Left lobe of liver (tissue), 2 donors: ENCODE measurements at regions not wholly inside any gene's neighbourhood (a gene's known extent, or its start where the extent isn't known, plus 50 kb on each side); places are given as distances from the start of the nearest gene placed in this dataset.
"Not testable (repeated sequence)": the region's sequence is repeated elsewhere in the genome, so short reads cannot be mapped to it uniquely, and the experiment has no call there.

Experiments used
- ATAC-seq: fragments of 200-7000 bp; cut with Tn5 transposase; one replicate; pipeline ENCODE4 v1.9.1; 2020; ENCODE audit warnings: mild to moderate bottlenecking, moderate library complexity
- DNase-seq: peaks from one replicate; pipeline ENCODE4 v3.0.0-alpha.2; 2020; ENCODE audit warnings: low spot score
- donor health status: DM: no; HTN: no; CAD: no; lungs with moderate emphysema.
- donor health status: DM: no; HTN: yes; CAD: no.

DNA sequence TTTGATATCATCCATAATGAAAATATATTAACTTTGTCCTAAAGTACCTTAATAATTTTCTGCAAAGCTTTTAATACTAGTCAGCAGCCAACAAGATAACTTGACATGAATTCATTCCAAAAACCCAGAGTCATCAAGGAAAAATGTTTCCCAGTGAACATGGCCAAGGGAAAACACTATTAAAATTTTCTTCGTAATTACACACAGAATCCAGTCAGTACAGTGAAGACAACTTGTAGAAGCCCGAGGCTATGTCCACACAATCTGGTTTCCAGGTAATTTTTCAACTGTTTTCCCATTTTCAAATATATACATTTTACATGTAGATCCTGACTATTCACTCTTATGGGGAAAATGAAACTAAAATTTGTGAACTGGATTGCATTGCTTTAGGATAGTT, 600.9 kb downstream of the CDH8 start:
- ATAC-seq, result no peak
- no peak for DNase-seq

DNA sequence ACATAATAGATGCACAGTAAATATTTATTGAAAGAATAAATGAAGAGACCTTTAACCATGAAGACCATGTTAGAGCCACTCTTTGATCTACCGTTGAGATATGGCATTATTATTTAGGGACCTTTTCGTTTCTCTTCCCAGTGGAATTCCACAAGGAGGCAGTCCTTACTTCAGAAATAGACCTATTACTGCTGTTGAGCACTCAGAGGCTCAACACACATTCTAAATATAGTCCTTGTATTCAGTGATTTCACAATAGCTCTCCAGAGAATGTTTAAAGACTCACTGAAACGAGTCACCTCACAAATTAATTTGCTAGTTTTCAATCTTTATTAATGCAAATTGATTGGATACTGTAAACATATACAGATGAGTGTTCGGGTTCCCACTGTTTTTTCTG, 603.8 kb downstream of the CDH8 start:
- ATAC-seq, result no peak

DNA sequence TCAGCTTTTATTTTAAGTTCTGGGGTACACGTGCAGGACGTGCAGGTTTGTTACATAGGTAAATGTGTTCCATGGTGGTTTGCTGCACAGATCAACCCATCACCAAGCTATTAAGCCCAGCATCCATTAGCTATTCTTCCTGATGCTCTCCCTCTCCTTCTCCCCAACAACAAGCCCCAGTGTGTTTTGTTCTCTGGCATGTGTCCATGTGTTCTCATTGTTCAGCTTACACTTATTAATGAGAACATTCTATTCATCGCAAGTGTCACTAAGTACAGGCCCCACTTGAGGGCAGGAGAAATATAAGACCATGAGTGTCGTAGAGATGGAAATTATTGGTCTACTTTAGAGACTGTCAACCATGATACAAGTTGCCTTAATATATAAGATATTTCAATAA, 615.1 kb downstream of the CDH8 start:
- no peak for DNase-seq
- no peak for ATAC-seq

More for the DNA sequence above, 603.8 kb downstream of the CDH8 start:
- no peak for DNase-seq

DNA sequence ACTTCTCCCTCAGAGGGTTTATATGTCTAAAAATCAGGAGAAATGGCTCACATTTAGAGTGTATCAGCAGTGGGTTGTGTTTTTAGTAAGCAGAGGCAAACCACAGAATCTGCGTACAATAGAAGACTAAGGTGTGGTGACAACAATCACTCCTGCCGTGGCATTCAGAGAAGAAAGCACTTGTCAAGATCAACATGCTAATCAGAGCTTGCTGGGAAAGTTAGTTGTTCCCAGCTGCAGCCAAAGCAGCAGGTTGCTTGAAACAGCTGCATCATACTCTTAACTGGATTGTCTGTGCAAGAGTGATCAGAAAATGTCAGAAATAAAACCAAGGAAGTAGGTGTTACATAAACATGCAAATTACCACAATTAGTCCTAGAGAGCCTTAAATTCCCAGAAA, 616.4 kb downstream of the CDH8 start:
- no peak for ATAC-seq
- no peak for DNase-seq

DNA sequence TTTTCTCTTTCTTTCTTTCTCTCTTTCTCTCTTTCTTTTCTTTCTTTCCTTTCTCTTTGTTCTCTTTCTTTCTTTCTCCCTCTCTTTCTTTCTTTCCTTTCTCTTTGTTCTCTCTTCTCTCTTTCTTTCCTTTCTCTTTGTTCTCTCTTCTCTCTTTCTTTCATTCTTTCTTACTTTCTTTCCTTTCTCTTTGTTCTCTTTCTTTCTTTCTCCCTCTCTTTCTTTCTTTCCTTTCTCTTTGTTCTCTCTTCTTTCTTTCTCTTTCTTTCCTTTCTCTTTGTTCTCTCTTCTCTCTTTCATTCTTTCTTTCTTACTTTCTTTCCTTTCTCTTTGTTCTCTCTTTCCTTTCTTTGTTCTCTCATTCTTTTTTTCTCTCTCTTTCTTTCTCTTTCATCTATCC, 617.4 kb downstream of the CDH8 start:
- not testable (repeated sequence) for ATAC-seq, DNase-seq

DNA sequence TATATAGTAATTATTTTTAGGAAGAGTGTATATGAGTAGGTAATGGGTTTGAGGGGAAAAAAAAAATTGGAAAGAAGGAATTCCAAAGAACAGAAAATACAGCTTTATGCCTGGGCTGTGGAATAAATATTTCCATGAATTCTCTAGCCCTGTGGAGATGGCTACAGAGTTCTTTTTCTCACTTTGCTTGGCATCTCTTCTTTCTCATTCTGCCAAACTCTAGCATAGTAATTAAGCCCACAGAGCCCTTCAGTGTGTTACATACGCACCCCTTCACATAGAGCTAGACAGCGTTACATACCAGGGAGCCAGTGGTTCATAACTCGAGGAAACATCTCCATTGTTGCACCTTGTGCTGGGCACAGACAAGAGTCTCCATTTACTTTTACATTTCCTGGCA, 621.1 kb downstream of the CDH8 start:
- DNase-seq, result no peak
- ATAC-seq, result no peak

DNA sequence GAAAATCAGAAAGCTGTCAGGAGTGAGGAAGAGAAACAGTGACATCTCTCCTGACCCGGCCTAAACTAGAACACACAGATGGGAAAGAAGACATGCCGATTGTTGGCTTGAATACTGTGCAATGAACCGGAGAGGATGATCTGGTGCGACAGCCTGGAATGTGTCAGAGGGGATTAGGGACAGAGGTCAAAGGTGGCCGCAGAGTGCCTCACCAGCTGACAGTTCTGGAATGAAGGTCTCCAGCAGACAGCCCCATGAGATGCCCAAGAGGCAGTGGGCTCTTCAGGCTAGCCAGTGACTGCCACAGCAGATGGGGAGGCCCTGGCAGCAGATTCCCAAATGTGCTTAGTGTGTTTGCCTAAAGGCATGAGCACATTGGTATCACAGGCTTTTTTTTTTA, 623.2 kb downstream of the CDH8 start:
- no peak for DNase-seq
- ATAC-seq, result no peak

- DNase-seq, result no peak
- no peak for ATAC-seq
These were observed 623.7 kb downstream of the CDH8 start for GRCh38 chr16:61412562-61412961.

GRCh38 chr16:61409604-61410003, 626.6 kb downstream of the CDH8 start:
- ATAC-seq (no peak), DNase-seq (no peak)

DNA sequence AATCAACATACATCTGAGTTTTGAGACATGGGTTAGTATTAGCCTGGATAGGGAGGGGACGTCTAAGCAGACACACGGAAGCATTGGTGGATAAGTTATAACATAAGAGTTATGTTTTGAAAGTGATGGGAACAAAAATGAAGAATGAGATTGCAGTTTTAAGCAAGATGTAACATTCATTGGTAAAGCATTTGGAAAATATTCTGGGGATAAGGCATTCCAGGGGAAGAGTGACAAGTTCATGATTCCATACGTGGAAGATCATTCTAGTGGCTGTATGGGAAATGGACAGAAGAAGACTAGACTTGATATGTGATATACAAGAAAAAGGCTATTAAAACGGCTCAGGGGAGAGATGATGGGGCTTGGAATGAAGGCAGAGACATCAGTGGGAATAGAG, 632.9 kb downstream of the CDH8 start:
- no peak for ATAC-seq
- no peak for DNase-seq

DNA sequence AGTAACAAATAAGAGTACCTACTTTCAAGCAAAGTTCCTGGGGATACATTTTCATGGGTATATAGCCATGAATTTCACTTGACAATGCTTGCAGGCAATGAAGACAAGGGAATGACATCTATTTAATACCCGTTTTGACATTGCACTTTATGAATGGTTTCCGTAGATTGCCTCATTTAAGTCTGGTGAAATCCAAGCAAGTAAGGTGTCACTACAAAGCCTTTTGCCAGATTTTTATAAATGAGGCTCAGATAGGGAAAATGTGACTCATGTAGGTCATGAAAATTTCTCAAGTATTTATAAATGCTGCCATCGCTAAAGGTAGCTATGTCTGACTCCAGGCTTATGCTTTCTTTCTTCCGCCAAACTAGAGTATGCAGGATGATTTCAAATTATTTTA, 644.3 kb downstream of the CDH8 start:
- no peak for ATAC-seq
- no peak for DNase-seq

- no peak for ATAC-seq
These were observed 645.1 kb downstream of the CDH8 start for GRCh38 chr16:61390965-61391637.

DNA sequence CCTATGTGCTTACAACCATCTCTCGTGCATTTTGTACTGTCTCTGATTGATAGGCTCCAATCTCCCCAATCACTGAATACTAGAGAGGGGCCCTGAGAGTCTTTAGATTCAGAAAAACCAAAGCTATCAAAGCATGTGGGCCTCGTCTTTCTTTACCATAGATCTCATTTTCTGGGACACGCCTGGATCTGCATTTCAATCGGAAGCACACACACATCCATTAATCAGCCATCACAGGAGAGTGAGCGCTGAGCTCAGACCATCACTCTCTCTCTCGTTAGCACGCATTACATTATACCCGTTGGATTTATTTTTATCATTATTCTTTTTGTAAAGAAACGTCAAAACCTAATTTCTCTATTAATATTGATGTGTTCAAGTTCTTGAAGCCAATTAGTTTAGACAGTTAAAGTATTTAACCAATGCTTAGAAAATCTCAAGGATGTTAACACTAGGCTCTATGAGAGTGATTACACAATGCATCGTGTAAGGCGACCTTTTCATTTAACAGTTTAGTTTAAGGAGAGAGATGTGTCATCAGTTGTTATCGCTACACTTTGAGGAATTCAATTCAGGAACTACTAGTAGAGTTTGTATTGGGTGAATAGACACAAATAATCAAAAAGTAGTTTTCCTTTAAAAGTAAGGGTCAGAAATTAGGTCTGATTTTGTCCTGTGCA, 650.7 kb downstream of the CDH8 start:
- ATAC-seq, result no peak
- DNase-seq, result no peak

More at GRCh38 chr16:61390965-61391637, 645.1 kb downstream of the CDH8 start:
- no peak for DNase-seq

DNA sequence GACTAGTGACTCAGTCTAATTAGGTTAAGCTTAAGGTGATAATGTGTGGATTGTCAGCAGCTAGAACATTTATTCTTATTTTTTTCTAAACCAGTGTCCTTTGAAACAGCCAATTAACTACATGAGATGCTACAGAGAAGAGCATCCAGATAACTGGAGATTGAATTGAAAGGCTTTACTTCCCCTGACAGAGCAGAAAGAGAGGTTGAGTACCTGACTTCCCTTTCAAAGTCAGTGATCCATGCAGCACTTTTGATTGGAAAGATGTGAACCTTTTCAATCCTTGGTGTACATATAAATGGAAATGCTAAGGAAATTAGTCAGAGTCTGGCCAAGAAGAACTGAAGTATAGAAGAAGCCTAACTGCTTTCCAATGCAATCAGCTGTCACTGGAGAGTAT, 653.8 kb downstream of the CDH8 start:
- ATAC-seq, result no peak
- DNase-seq, result no peak

- no peak for ATAC-seq
These were observed 656.9 kb downstream of the CDH8 start for GRCh38 chr16:61379311-61379710.

GRCh38 chr16:61374071-61374470, 662.2 kb downstream of the CDH8 start:
- no peak for DNase-seq
- no peak for ATAC-seq

More at GRCh38 chr16:61379311-61379710, 656.9 kb downstream of the CDH8 start:
- DNase-seq, result no peak

DNA sequence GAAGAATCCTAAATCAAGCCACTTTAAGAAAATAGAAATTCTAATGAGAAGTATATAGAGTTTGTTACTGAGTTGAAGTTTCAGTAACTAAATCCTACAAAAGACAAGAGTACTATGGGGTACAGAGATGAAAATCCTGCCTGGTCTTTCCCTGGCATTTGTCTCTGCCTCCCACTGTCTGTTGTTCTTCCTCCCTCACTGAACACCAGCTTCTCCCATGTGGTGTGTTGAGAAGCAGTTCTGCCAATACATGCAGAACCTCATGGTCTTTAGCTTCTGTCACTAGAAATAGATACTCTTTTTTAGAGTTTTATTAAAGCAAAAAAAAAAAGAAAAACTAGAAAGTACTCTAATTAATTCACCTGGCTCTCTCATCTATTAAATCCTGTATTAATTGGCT, 664.4 kb downstream of the CDH8 start:
- no peak for DNase-seq
- ATAC-seq, result no peak

GRCh38 chr16:61371388-61371787, 664.9 kb downstream of the CDH8 start:
- DNase-seq, result no peak
- ATAC-seq, result no peak

DNA sequence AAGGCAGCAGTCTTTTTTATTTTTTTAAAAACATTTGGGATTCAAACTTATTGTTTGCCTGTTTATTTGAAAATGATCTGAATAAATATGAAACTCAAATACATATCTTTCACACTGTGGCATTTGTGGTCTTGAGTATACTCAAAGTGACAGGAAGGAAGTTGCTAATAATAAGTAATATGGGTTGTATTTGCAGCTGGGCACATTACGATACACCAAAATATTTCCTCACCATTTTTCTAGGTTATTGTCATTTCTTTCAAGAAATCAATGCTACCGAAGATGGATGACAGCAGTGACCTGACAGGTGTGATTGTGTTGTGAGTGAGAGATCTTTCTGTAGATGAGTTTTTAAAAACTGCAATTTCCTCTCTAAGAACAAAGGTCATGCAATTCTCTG, 665.7 kb downstream of the CDH8 start:
- ATAC-seq, result no peak

GRCh38 chr16:61366006-61366405, 670.2 kb downstream of the CDH8 start:
- DNase-seq, result no peak
- ATAC-seq, result no peak

More for the DNA sequence above, 665.7 kb downstream of the CDH8 start:
- no peak for DNase-seq

- ATAC-seq (no peak), DNase-seq (no peak)
These were observed 671.2 kb downstream of the CDH8 start for GRCh38 chr16:61364990-61365389.

DNA sequence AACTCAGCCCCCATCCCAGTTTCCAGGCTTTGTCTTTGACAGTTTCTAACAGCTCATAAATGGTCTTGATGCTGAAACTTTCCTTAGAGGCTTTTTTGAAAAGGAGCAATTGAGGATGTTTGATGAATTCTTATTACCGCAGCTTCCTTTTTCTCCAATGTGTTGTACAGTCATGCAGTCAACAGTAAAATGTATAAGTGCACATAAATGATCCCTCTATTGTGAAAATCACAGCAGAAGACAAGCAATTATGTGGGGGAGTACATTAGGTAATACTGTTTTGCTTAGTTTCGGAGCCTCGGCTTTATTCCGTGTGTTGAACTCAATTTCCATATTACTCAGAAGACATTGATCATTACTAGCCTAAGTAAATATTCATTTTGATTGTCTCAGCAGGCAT, 673.7 kb downstream of the CDH8 start:
- no peak for ATAC-seq
- no peak for DNase-seq

DNA sequence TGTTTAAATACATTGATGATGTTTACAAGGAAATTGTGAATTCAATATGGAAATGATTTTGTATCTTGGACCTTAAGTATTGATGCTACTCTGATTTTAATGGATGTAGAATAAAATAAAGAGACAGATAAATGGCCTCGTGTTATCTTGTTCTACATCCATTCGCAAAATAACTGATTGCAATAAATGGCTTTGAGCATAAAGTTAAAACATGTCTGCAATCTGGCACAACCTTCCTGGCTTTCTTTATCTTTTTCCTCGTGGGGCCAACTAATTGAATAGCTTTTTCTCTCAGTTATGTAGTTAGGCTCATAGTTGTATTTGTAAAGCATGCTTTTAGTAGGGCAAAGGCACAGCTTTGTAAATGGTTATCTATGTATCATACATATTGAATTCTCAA, 691.4 kb downstream of the CDH8 start:
- no peak for ATAC-seq
- no peak for DNase-seq
